IMR-90 (cell line): ENCODE measurements at regions not wholly inside any gene's neighbourhood (a gene's known extent, or its start where the extent isn't known, plus 50 kb on each side); places are given as distances from the start of the nearest gene placed in this dataset.

Experiments used
- ATAC-seq: fragments of 200-7000 bp; cut with Tn5 transposase; 2 replicates; pipeline ENCODE4 v1.9.1; 2020; ENCODE audit warnings: low read depth, mild to moderate bottlenecking, moderate library complexity
- BruUV-seq: library from RNA; stranded (reverse); fragments of 400-500 nt; replicated peaks from 2 replicates; lab custom pipeline; 2021; lab: Mats Ljungman, UMichigan
- CTCF ChIA-PET: fragments of 300-600 bp; formaldehyde crosslinking; extraction: SDS; loops from one replicate; lab custom pipeline; 2021; ENCODE audit warnings: antibody characterized with exemption; lab: Yijun Ruan, JAX
- POLR2A ChIA-PET: fragments of 300-600 bp; sonication (Branson Sonifier 250); formaldehyde crosslinking; loops from one replicate; lab custom pipeline; 2022; ENCODE audit warnings: antibody characterized with exemption; ENCODE audit not compliant: unreplicated experiment; lab: Charles Lee
- DNase-seq: peaks from one replicate; pipeline ENCODE4 v3.0.0; 2013
- H2AFZ ChIP-seq: replicated peaks from 2 replicates; pipeline ENCODE3; 2013; ENCODE audit warnings: low read length, mild to moderate bottlenecking; ENCODE audit not compliant: poor library complexity
- H2AK5ac ChIP-seq: 2 replicates; pipeline ENCODE4 v1.6.1; 2013; ENCODE audit warnings: low read depth, low read length, inconsistent platforms
- H2AK9ac ChIP-seq: replicated peaks from 2 replicates; pipeline ENCODE3; 2013; ENCODE audit warnings: mild to moderate bottlenecking, low read depth, low read length, moderate library complexity; ENCODE audit not compliant: poor library complexity
- H2BK120ac ChIP-seq: 2 replicates; pipeline ENCODE4 v1.6.1; 2013; ENCODE audit warnings: low read depth, low read length, inconsistent platforms
- H2BK15ac ChIP-seq: 3 replicates; pipeline ENCODE4 v1.6.1; 2013; ENCODE audit warnings: low read depth, low read length, inconsistent platforms
- H2BK20ac ChIP-seq: 2 replicates; pipeline ENCODE4 v1.6.1; 2013; ENCODE audit warnings: low read depth, mild to moderate bottlenecking, inconsistent platforms, low read length, moderate library complexity
- H2BK5ac ChIP-seq: 2 replicates; pipeline ENCODE4 v1.6.1; 2013; ENCODE audit warnings: mild to moderate bottlenecking, low read depth, low read length, inconsistent platforms; ENCODE audit not compliant: poor library complexity, severe bottlenecking
- H3K14ac ChIP-seq: replicated peaks from 2 replicates; pipeline ENCODE4 v1.6.1; 2013; ENCODE audit warnings: low read depth, low read length, inconsistent platforms
- H3K18ac ChIP-seq: 2 replicates; pipeline ENCODE4 v1.6.1; 2013; ENCODE audit warnings: low read depth, low read length, control low read depth
- H3K23ac ChIP-seq: 2 replicates; pipeline ENCODE4 v1.6.1; 2013; ENCODE audit warnings: low read depth, low read length, inconsistent platforms
- H3K27ac ChIP-seq: 2 replicates; pipeline ENCODE4 v1.5.1; 2013; ENCODE audit warnings: mild to moderate bottlenecking, control low read depth, low read length; ENCODE audit not compliant: insufficient read depth
- H3K27me3 ChIP-seq: 2 replicates; pipeline ENCODE4 v1.6.1; 2013; ENCODE audit warnings: low read length; ENCODE audit not compliant: control insufficient read depth, insufficient read depth
- H3K36me3 ChIP-seq: 2 replicates; pipeline ENCODE4 v1.6.1; 2013; ENCODE audit warnings: low read length, mixed read lengths; ENCODE audit not compliant: control insufficient read depth, insufficient read depth
- H3K4ac ChIP-seq: 2 replicates; pipeline ENCODE4 v1.6.1; 2013; ENCODE audit warnings: low read depth, low read length, inconsistent platforms
- H3K4me1 ChIP-seq: 2 replicates; pipeline ENCODE4 v1.6.1; 2013; ENCODE audit warnings: low read length, mixed read lengths; ENCODE audit not compliant: control insufficient read depth, insufficient read depth
- H3K4me2 ChIP-seq: 2 replicates; pipeline ENCODE4 v1.6.1; 2013; ENCODE audit warnings: low read depth, mild to moderate bottlenecking, control low read depth, low read length, moderate library complexity
- H3K4me3 ChIP-seq: 2 replicates; pipeline ENCODE4 v1.5.1; 2013; ENCODE audit warnings: low read depth, mild to moderate bottlenecking, control low read depth, low read length, moderate library complexity; ENCODE audit not compliant: insufficient read depth
- H3K56ac ChIP-seq: 2 replicates; pipeline ENCODE4 v1.6.1; 2013; ENCODE audit warnings: low read length, inconsistent platforms; ENCODE audit not compliant: insufficient read depth; ENCODE audit errors: extremely low read depth
- H3K79me1 ChIP-seq, 2 experiments: 2 replicates each; pipeline ENCODE4 v1.6.1; 2013; ENCODE audit warnings: low read length in 2 of 2, inconsistent platforms in 1 of 2, low read depth in 1 of 2
- H3K9ac ChIP-seq: 2 replicates; pipeline ENCODE4 v1.6.1; 2013; ENCODE audit warnings: low read depth, low read length, control low read depth
- H3K9me1 ChIP-seq: 2 replicates; pipeline ENCODE4 v1.6.1; 2013; ENCODE audit warnings: low read length, inconsistent platforms; ENCODE audit not compliant: insufficient read depth
- H3K9me3 ChIP-seq: 2 replicates; pipeline ENCODE4 v1.6.1; 2013; ENCODE audit warnings: low read length; ENCODE audit not compliant: control insufficient read depth, insufficient read depth
- H4K20me1 ChIP-seq: 2 replicates; pipeline ENCODE4 v1.6.1; 2013; ENCODE audit warnings: low read length, inconsistent platforms; ENCODE audit not compliant: insufficient read depth
- H4K5ac ChIP-seq: 2 replicates; pipeline ENCODE4 v1.6.1; 2013; ENCODE audit warnings: mild to moderate bottlenecking, low read depth, low read length, control low read depth
- H4K8ac ChIP-seq, 2 experiments: 2 replicates each; pipeline ENCODE4 v1.6.1; 2013; ENCODE audit warnings: low read depth in 2 of 2, low read length in 2 of 2, control low read depth in 1 of 2, inconsistent platforms in 1 of 2
- H4K91ac ChIP-seq: 2 replicates; pipeline ENCODE4 v1.6.1; 2013; ENCODE audit warnings: low read depth, low read length, inconsistent platforms; ENCODE audit not compliant: insufficient read depth
- BHLHE40 ChIP-seq: fragments of 150-350 bp; IDR thresholded peaks from 2 replicates; pipeline ENCODE4 v1.6.1; 2016; ENCODE audit warnings: mild to moderate bottlenecking, low read depth, low read length
- CEBPB ChIP-seq: IDR thresholded peaks from 2 replicates; pipeline ENCODE4 v1.6.1; 2012; ENCODE audit warnings: low read depth, low read length, improper control_type of control experiment
- CHD1 ChIP-seq: IDR thresholded peaks from 2 replicates; pipeline ENCODE4 v1.6.1; 2012; ENCODE audit warnings: low read depth, low read length, improper control_type of control experiment
- FOS ChIP-seq: fragments of 150-350 bp; IDR thresholded peaks from 2 replicates; pipeline ENCODE4 v1.6.1; 2016; ENCODE audit warnings: low read depth, low read length
- MAFK ChIP-seq: IDR thresholded peaks from 2 replicates; pipeline ENCODE4 v1.6.1; 2012; ENCODE audit warnings: low read depth, low read length, improper control_type of control experiment
- MAZ ChIP-seq: IDR thresholded peaks from 2 replicates; pipeline ENCODE4 v1.6.1; 2012; ENCODE audit warnings: low read depth, mild to moderate bottlenecking, low read length, improper control_type of control experiment, moderate library complexity, borderline replicate concordance
- MXI1 ChIP-seq: IDR thresholded peaks from 2 replicates; pipeline ENCODE4 v1.6.1; 2012; ENCODE audit warnings: low read depth, mild to moderate bottlenecking, low read length, moderate library complexity, borderline replicate concordance
- NFE2L2 ChIP-seq: fragments of 150-350 bp; IDR thresholded peaks from 2 replicates; pipeline ENCODE4 v1.6.1; 2016; ENCODE audit warnings: low read depth, mild to moderate bottlenecking, low read length
- POLR2A ChIP-seq: IDR thresholded peaks from 2 replicates; pipeline ENCODE4 v1.6.1; 2012; ENCODE audit warnings: mild to moderate bottlenecking, low read depth, low read length
- RAD21 ChIP-seq: IDR thresholded peaks from 2 replicates; pipeline ENCODE4 v1.6.1; 2012; ENCODE audit warnings: low read length, improper control_type of control experiment
- RCOR1 ChIP-seq: IDR thresholded peaks from 2 replicates; pipeline ENCODE4 v1.6.1; 2012; ENCODE audit warnings: mild to moderate bottlenecking, low read length, improper control_type of control experiment; ENCODE audit not compliant: insufficient replicate concordance
- RFX5 ChIP-seq: IDR thresholded peaks from 2 replicates; pipeline ENCODE4 v1.8.0; 2012; ENCODE audit warnings: low read depth, mild to moderate bottlenecking, low read length, moderate library complexity
- SMC3 ChIP-seq: fragments of 150-350 bp; IDR thresholded peaks from 2 replicates; pipeline ENCODE4 v1.6.1; 2016; ENCODE audit warnings: low read depth, mild to moderate bottlenecking, antibody characterized with exemption, low read length, moderate library complexity
- USF2 ChIP-seq: fragments of 150-350 bp; IDR thresholded peaks from 2 replicates; pipeline ENCODE4 v1.6.1; 2017; ENCODE audit warnings: mild to moderate bottlenecking, antibody characterized with exemption, low read length, low read depth
- dilution Hi-C: fragments of 300-500 bp; cut with HindIII; formaldehyde crosslinking; loops from one replicate; pipeline ENCODE4 v1.14.3; 2018; ENCODE audit warnings: low sequenced_read_pairs; ENCODE audit not compliant: unreplicated experiment
- in situ Hi-C: fragments of 300-500 bp; cut with MboI; formaldehyde crosslinking; loops from 3 replicates; pipeline ENCODE4 v1.14.3; 2019; ENCODE audit warnings: low sequenced_read_pairs, inconsistent platforms, mixed read lengths
- intact Hi-C: fragments of 100-400 bp; cut with micrococcal nuclease; formaldehyde crosslinking; loops from 2 replicates; pipeline ENCODE4 v1.10.0; 2022
- TF ChIP-seq, protein P1 (sequence below): conservative IDR thresholded peaks from 2 replicates; pipeline ENCODE4 v1.5.1; 2012; ENCODE audit warnings: mild to moderate bottlenecking, low read depth, low read length, improper control_type of control experiment
- TF ChIP-seq, protein P2 (sequence below): fragments of 150-350 bp; IDR thresholded peaks from 2 replicates; pipeline ENCODE4 v1.6.1; 2016; ENCODE audit warnings: low read depth, mild to moderate bottlenecking, low read length, moderate library complexity, borderline replicate concordance

- CTCF ChIA-PET = no interaction called here
- Histone ChIP-seq H2BK120ac (no peak overlapping the region), H3K27ac (no peak overlapping the region), H3K4ac (no peak overlapping the region), H2BK5ac (no peak overlapping the region), H4K5ac (no peak overlapping the region), H3K23ac (no peak overlapping the region), H3K4me2 (no peak overlapping the region), H3K4me3 (no peak overlapping the region), H2AK5ac (no peak overlapping the region), H4K91ac (no peak overlapping the region), H2BK20ac (no peak overlapping the region), H4K8ac (no peak overlapping the region), H3K27me3 (no peaks in the 10 kb centered on the region), H3K14ac (no peak overlapping the region), H3K9ac (no peak overlapping the region), H3K9me1 (no peaks in the 10 kb centered on the region), H3K18ac (no peak overlapping the region), H3K9me3 (0 out of 2 replicates have a peak, but pooled peaks cover 2% of the 10 kb centered on the region), H3K4me1 (no peaks in the 10 kb centered on the region), H3K56ac (no peak overlapping the region), H3K79me1 (no peaks in the 10 kb centered on the region), H3K36me3 (no peaks in the 10 kb centered on the region), H2AFZ (no peak overlapping the region), H4K20me1 (no peaks in the 10 kb centered on the region), H2BK15ac (no peak overlapping the region), H2AK9ac (no peak overlapping the region)
- ATAC-seq = no peak
- POLR2A ChIA-PET = no interaction called here
- no TSS peak for BruUV-seq
- TF ChIP-seq, protein P1, sequence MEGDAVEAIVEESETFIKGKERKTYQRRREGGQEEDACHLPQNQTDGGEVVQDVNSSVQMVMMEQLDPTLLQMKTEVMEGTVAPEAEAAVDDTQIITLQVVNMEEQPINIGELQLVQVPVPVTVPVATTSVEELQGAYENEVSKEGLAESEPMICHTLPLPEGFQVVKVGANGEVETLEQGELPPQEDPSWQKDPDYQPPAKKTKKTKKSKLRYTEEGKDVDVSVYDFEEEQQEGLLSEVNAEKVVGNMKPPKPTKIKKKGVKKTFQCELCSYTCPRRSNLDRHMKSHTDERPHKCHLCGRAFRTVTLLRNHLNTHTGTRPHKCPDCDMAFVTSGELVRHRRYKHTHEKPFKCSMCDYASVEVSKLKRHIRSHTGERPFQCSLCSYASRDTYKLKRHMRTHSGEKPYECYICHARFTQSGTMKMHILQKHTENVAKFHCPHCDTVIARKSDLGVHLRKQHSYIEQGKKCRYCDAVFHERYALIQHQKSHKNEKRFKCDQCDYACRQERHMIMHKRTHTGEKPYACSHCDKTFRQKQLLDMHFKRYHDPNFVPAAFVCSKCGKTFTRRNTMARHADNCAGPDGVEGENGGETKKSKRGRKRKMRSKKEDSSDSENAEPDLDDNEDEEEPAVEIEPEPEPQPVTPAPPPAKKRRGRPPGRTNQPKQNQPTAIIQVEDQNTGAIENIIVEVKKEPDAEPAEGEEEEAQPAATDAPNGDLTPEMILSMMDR = no peak
- no peak for TF ChIP-seq POLR2A
- no peak for TF ChIP-seq USF2
- TF ChIP-seq MAZ = no peak
- no peak for TF ChIP-seq NFE2L2
- no peak for TF ChIP-seq CEBPB
- no peak for TF ChIP-seq RCOR1
- TF ChIP-seq SMC3 = no peak
- no peak for TF ChIP-seq RFX5
- TF ChIP-seq, protein P2, sequence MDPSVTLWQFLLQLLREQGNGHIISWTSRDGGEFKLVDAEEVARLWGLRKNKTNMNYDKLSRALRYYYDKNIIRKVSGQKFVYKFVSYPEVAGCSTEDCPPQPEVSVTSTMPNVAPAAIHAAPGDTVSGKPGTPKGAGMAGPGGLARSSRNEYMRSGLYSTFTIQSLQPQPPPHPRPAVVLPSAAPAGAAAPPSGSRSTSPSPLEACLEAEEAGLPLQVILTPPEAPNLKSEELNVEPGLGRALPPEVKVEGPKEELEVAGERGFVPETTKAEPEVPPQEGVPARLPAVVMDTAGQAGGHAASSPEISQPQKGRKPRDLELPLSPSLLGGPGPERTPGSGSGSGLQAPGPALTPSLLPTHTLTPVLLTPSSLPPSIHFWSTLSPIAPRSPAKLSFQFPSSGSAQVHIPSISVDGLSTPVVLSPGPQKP = no peak
- TF ChIP-seq CHD1 = no peak
- no peak for TF ChIP-seq BHLHE40
- TF ChIP-seq MAFK = no peak
- no peak for TF ChIP-seq RAD21
- TF ChIP-seq MXI1 = no peak
- TF ChIP-seq FOS = no peak
- DNase-seq = no peak
- in situ Hi-C loops (no loop called here), dilution Hi-C loops (no loop called here), intact Hi-C loops (no loop called here)
These were observed 1600.9 kb upstream of the IGFBP7 start for GRCh38 chr4:58711039-58711438.
